Fibroblast of the aortic adventitia (primary cell): ENCODE measurements at regions not wholly inside any gene's neighbourhood (a gene's known extent, or its start where the extent isn't known, plus 50 kb on each side); places are given as distances from the start of the nearest gene placed in this dataset.
"Not testable (repeated sequence)": the region's sequence is repeated elsewhere in the genome, so short reads cannot be mapped to it uniquely, and the experiment has no call there.

Experiments used
- DNase-seq: peaks from one replicate; pipeline ENCODE4 v3.0.0-alpha.2; 2010; ENCODE audit warnings: low read depth
- H3K4me3 ChIP-seq: 2 replicates; pipeline ENCODE4 v1.5.1; 2011; ENCODE audit warnings: low read depth, mild to moderate bottlenecking, control low read depth, low read length, moderate library complexity
- CTCF ChIP-seq: IDR thresholded peaks from 2 replicates; pipeline ENCODE4 v1.5.1; 2011; ENCODE audit warnings: mild to moderate bottlenecking, low read length, control low read depth, inconsistent platforms; ENCODE audit not compliant: insufficient read depth

- no peak overlapping the region for H3K4me3 ChIP-seq
- no peak for TF ChIP-seq CTCF
- DNase-seq = no peak
Measured at GRCh38 chr11:43135966-43136534, 175.7 kb upstream of the API5 start.

- H3K4me3 ChIP-seq = no peak overlapping the region
- TF ChIP-seq CTCF = no peak
- no peak for DNase-seq
Measured at GRCh38 chr11:43138621-43139140, 173.1 kb upstream of the API5 start.

GRCh38 chr11:43145653-43146052 lies 166.1 kb upstream of the API5 start:
- no peak overlapping the region for H3K4me3 ChIP-seq
- no peak for TF ChIP-seq CTCF
- no peak for DNase-seq

- H3K4me3 ChIP-seq = no peak overlapping the region
- TF ChIP-seq CTCF = no peak
- DNase-seq = no peak
Measured at GRCh38 chr11:43150697-43151096, 161.1 kb upstream of the API5 start.

GRCh38 chr11:43164831-43165230 lies 147.0 kb upstream of the API5 start:
- no peak for TF ChIP-seq CTCF
- no peak overlapping the region for H3K4me3 ChIP-seq
- DNase-seq = no peak

GRCh38 chr11:43165393-43165792 lies 146.4 kb upstream of the API5 start:
- DNase-seq, H3K4me3 ChIP-seq: not testable (repeated sequence)

- not testable (repeated sequence) for DNase-seq, H3K4me3 ChIP-seq
Measured at GRCh38 chr11:43168241-43168640, 143.6 kb upstream of the API5 start.

- no peak overlapping the region for H3K4me3 ChIP-seq
- no peak for DNase-seq
- no peak for TF ChIP-seq CTCF
Measured at GRCh38 chr11:43172477-43172876, 139.3 kb upstream of the API5 start.
